Occipital lobe (tissue), 1 donor: ENCODE measurements at regions not wholly inside any gene's neighbourhood (a gene's known extent, or its start where the extent isn't known, plus 50 kb on each side); places are given as distances from the start of the nearest gene placed in this dataset.
"Not testable (repeated sequence)": the region's sequence is repeated elsewhere in the genome, so short reads cannot be mapped to it uniquely, and the experiment has no call there.

Experiments used
- DNase-seq: peaks from one replicate; lab custom pipeline; 2025; lab: John Stamatoyannopoulos, UW

DNA sequence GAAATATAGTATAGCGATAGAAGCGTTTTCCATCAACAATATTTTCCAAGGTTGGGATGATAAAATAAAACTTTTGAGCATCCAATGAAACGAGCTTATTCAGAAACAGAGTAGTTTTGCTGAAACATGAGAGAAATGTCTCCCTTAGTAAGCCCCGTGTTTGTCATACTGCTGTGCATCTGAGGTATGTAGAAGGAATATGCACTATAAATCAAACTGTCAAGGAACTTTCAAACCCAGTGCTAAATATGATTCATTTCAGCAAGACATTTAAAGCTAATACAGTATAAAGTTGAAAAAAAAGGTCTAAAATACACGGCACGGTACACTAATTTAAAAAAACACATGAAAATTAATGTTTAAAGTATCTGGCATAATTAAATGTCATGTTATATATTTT, 546.2 kb downstream of the SLITRK5 start:
- no peak for DNase-seq

DNA sequence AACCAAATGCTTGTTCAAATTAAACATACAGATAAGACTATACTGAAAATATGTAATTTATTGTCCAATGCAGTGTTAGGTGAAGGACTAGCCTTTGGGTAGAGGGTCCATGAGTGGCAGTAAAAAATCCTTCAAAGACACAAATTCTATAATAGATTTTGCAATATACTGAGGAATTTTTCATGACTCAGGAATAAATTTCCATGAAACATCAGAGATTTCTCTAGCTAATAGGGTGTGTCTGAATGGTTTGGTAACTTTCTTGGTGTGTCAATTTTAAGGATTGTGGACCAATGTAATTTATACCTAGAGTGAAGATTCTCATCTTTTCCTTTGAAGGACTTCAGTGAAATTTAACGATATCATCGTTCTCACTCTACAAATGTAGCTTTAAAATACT, 546.7 kb downstream of the SLITRK5 start:
- DNase-seq: no peak

DNA sequence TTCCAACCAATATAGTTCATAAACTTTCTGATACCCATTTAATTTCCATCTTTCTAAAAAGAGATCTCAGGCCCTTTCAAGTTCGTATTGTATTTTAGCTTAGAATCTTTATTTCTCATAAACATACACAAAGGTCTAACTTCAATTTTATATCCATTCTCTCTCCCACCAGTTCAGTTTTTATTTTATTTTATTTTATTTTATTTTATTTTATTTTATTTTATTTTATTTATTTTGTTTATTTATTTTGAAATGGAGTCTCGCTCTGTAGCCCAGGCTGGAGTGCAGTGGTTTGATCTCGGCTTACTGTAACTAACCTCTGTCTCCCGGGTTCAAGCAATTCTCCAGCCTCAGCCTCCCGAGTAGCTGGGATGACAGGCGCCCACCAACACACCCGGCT, 552.8 kb downstream of the SLITRK5 start:
- DNase-seq: no peak

DNA sequence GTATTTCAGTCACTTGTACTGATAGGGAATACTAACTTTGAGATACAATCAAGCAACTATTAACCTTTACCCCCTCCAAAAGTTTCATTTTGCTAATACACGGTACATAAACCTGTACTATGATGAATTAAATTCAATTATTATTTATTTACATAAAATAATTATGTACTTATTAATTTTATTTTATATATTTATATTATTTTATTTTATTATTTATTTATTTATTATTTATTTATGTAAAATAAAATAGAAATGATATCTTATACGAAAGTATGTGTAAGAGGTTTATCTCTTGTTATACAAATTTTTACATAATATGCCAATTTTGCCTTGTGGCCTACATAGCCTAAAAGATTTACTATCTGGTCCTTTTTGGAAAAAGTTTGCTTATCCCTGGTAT, 564.3 kb downstream of the SLITRK5 start:
- DNase-seq: no peak

DNA sequence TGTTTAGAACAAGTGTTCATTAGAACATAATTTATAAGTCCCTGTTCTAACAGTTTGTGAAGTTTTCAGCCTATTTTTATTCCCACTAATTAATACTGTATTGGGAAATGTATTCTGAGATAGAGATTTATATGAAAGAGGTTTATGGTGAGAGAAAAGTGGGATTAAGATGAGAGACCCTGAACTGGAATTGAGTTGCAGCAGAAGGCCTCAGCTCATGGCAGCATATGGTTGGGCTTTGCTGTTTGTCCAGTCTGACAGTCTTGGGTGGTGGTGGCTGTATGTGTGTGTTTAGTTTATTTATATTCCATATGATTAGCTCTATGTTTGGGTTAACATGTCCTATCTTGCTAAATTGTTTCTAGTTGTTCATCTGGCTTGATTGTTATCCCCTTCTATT, 575.1 kb downstream of the SLITRK5 start:
- no peak for DNase-seq

DNA sequence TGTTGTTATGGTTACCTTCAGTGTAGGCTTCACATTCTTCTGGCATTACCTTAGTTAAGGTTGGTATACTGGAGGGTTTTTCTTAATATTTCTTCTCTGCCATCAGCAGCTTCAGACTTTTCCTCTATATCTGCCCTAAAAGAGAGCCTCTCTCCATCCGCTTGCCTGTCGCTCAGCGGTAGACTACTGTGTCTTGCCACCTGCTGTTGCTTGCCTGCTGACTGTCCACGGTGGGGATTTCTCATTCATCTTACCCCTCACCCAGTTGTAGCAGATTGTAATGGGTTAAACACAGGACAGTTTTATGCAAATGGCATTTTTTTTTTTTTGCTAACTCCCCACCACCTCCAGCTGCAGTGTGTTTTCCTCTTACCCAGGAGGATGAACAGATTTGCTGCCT, 577.2 kb downstream of the SLITRK5 start:
- DNase-seq: no peak

DNA sequence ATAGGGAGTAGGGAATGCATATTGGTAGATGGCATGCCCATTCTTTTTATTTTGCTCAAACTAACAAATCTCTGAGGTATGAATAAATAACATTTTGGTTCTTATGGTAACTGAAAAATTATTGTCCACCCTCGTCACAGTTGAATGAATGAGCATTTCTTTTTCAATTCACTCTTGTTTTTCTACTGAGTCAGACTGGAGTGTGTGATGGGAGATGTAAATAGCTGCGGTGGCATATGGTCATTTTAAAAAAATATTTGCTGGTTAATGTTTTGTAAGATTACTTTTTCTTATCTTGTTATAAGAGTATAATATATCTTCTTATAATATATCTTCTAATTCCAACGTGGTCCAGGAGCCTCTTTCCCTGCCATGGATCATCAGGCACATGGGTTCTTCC, 586.5 kb downstream of the SLITRK5 start:
- DNase-seq: no peak

DNA sequence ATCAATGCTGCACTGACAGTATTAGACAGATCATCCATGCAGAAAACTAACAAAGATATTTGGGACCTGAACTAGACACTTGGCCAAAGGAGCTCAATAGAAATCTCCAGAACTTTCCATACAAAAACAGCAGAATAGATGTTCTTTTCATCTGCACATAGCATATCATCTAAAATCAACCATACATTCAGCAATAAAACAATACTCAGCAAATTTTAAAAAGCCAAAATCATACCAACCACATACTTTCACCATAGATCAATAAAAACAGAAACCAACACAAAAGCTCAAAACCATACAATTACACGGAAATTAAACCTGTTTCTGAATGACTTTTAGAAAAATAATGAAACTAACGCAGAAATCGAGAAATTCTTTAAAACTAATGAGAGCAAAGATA, 592.6 kb downstream of the SLITRK5 start:
- no peak for DNase-seq

DNA sequence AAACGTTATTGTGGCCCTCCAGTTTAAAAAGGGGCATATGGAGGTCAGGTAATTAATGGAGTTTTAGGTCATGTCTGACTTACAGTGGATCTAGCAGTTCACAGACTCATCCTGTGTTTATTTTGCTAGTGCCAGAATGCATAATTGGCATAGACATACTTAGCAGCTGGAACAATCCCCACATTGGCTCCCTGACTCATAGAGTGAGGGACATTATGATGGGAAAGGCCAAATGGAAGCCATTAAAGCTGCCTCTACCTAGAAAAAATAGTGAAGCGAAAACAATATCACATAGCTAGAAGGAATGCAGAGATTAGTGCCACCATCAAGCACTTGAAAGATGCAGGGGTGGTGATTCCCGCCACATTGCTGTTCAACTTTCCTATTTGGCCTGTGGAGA, 610.7 kb downstream of the SLITRK5 start:
- DNase-seq: no peak

DNA sequence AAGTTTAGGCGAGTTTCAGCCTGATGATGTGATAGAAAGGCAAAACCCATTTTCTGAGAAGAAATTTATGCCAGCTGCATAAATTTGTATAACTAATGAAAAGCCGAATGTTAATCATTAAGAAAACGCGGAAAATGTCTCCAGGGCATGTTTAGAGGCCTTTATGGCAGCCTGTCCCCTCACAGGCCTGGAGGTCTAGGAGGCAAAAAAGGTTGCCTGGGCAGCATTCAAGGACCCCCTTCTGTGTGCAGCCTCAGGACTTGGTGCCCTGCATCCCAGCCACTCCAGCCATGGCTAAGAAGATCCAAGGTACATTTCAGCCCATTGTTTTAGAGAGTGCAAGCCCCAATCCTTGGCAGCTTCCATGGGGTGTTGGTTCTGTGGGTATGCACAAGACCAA, 614.2 kb downstream of the SLITRK5 start:
- no peak for DNase-seq

DNA sequence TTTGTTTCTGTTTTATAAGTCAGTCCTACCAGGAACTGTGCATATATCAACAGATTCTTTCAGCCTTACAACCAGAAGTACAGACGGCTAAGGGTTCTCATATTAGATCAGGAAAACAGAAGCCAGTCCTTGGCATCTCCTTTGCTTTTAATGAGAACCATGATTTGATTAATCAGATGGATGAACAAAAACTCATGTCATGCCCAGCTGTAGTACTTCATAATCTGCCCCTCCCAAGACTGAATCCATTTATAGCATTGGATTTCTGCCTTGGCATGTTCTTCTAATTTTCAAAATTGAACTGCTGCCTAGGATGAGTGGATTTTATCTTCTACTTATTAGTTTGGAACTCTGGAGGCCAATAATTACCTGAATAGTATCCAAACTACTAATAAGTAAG, 617.2 kb downstream of the SLITRK5 start:
- no peak for DNase-seq

DNA sequence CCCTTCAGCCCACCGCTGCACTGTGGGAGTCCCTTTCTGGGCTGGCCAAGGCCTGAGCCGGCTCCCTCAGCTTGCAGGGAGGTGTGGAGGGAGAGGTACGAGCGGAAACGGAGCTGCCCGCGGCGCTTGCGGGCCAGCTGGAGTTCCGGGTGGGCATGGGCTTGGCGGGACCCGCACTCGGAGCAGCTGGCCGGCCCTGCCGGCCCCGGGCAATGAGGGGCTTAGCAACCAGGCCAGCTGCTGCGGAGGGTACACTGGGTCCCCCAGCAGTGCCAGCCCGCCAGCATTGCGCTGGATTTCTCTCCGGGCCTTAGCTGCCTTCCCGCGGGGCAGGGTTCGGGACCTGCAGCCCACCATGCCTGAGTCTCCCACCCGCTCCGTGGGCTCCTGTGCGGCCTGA, 620.6 kb downstream of the SLITRK5 start:
- DNase-seq: not testable (repeated sequence)

DNA sequence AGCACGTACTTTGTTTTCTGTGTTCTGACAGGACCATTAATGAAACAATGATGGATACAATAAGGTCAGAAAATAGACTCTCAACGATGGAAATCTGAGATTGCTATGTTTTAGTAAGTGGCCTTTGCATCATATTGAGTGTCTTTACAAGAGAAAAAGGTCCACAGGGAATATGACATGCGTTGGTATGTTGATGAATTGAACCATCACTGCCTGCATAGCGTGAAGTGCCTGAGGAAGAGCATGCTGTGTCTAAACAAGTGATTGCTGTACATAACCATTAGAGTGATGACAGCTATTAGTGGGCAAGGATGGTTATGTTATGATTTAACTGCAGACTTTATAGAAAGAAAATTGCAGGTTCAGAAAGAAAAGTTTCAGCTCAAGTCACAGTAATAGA, 623.2 kb downstream of the SLITRK5 start:
- DNase-seq: no peak

DNA sequence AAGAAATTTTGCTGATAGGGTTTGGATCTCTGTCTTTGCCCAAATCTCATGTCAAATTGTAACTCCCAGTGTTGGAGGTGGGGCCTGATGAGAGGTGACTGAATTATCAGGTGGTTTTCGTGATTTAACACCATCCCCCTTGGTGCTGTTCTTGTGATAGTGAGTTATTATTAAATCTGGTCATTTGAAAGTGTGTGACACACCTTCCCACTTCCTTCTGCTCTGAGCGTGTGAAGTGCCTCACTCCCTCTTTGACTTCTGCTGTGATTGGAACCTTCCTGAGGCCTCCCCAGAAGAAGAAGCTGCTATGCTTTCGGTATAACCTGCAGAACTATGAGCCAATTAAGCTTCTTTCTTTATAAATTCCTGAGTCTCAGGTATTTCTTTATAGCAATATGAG, 632.0 kb downstream of the SLITRK5 start:
- no peak for DNase-seq

DNA sequence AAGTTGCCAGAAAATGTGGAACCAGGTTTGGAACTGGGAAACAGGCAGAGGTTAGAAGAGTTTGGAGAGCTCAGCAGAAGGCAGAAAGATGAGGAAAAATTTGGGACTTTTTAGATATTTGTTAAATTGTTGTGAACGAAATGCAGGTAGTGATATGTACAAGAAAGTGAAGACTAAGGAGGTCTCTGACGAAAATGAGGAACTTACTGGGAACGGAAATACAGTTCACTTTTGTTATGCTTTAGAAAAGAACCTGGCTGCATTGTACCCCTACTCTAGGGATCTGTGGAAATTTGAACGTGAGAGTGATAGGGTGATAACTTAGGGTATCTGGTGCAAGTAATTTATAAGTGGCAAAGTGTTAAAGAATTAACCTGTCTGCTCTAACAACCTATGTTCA, 632.4 kb downstream of the SLITRK5 start:
- DNase-seq: no peak

DNA sequence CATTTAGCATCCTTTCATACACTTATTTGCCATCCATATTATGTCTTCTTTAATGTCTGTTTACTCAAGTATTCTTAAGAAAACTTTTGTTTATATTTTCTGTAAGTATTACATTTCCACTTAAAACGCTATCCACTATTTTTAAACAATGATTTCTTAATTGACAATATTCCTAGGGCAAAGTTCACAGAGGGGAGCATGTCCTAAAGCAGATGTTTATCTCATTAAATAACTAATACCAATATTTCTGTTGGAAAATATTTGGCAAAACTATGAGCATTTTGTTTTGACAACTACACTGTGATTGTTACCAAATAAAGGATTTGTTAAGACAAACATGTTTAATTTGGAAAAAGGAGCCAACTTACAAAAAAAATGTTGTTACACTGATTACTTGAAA, 643.3 kb downstream of the SLITRK5 start:
- DNase-seq: no peak

DNA sequence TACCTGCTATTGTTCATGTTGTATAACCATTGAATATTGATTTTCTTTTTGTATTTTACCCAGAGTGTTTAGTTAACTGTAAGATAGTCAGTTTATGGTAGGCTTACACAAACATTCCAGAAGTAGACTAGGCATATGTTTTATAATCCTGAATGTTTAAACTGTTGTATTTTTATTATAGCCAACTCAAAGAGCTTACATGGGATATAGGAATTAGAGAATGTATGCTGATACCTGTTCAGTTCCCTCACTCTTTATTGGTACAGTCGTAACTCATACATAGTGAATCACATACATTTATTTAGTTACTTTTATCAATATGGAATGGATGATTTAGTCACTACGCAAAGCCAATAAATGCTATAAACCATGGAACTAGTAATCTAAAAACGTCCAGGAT, 657.9 kb downstream of the SLITRK5 start:
- no peak for DNase-seq

DNA sequence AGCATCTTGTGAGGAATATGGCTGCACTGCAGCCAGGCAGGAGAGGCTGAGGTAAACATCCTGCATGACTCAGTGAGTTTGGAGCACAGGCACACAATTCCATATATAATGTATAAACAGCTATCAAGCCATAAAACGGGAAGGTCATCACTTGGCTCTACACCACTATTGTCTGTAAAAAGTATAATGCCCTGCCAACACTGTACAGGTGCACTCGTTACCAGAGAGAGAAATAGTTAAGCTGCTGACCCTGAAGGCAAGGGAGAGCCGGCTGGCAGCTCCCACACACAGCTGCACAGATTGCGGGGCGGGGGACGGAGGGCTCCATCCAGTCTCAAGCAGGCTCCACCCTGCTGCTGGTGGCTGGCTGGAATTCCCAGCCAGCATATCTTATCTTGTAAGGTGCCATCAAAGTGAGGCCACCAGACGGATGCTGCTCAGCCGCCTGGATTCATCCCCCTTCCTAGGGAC, 668.1 kb downstream of the SLITRK5 start:
- no peak for DNase-seq

DNA sequence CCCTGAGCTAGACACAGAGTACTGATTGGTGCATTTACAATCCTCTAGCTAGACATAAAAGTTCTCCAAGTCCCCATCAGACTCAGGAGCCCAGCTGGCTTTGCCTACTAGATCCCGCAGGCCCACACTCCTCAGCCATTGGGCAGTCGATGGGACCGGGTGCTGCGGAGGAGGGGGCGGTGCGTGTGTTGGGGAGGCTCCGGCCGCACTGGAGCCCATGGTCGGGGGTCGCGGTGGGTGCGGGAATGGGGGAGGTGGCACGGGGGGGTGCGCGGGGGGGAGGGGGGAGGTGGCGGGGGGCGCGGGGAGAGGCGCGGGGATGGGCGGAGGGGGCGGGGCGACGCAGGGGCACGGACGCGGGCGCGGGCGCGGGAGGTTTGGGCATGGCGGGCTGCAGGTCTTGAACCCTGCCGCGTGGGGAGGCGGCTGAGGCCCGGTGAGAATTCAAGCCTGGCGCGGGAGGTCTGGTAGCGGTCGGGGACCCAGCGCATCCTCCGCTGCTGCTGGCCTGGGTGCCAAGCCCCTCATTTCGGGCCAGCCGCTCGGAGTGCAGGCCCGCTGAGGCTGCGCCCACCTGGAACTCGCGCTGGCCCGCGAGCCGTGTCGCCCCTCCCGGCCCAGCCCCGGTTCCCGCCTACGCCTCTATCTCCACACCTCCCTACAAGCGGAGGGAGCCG, 674.1 kb downstream of the SLITRK5 start:
- DNase-seq: no peak

DNA sequence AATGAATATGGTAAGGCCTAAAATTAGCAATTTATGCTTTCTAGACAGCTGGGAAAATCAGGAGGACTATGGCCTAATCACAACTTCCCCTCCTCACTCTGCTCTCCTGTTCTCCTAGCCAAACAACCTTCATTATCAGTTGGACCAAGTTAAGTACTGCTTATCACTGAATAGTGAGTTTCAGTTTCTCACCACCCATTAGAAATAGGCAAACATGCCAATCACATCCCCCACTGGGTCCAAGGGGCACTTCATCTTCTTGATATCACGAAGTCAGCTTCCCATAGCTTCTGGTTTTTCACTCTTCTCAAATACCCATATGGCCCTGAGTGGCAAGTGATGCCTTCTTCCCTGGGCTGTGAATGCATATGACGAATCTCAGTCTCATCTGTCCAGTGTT, 689.6 kb downstream of the SLITRK5 start:
- no peak for DNase-seq

DNA sequence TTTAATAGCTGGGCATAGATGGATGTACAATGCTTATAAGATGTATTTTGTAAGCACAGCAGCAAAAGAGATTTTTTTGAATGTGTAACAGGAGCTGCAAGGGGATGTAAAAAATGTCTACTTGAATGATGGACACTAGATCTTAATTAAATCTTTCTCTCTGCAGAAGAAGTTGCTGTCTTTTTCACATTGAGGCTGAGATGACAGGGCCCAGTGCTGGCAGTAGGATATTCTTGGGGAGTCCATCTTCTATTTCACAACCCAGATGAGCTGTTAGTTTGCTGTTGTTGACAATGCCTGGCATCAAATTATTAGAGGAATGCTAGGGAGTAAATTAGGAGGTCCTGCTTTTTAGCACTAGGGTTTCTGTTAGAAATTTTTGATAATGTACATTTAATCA, 698.7 kb downstream of the SLITRK5 start:
- DNase-seq: no peak

DNA sequence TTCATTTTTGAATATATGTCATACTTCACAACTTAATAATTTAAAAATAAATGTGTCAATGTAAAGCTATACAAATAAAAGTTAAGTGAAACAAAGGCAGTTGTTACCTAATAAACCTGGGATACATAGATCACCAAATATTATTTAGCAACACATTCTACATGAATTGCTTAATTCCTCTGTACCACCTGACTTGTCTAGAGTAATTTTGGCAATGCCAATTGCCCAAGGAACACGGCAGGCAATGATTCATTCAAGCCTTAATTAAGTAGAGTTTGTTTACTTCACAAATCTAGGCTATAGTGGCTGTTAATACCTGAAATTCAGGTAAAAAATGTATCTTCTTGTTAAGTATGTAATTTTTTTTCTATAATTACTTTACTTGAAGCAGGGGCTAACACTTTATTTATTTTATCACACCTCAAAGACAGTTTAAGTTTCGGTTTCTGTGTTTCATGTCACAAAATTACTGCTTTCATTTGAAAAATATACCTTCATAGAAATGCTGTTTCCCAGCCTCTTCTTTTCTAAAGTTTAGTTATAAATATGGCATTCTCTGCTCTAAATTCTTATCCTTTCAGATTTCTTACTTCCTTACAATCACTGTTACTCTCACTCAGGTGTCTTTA, 705.7 kb downstream of the SLITRK5 start:
- no peak for DNase-seq

DNA sequence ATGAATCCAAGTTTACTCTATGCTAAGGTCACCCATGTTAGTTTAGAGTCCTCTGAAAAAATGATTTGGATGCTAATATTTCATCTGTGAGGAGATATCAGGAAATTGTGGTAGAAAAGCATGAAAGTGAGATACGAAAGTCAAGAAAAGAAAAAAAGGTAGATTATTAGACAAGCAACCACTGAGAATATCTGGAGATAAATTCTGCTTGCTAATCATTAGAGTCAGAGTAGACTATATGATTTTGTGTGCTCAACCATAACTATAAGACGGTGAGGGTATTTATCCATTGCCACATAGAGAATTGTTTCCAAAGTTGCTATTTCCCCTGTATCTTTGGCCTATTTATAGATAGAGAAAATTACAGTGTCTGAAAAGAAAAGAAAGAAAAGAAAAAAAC, 706.7 kb downstream of the SLITRK5 start:
- DNase-seq: no peak

DNA sequence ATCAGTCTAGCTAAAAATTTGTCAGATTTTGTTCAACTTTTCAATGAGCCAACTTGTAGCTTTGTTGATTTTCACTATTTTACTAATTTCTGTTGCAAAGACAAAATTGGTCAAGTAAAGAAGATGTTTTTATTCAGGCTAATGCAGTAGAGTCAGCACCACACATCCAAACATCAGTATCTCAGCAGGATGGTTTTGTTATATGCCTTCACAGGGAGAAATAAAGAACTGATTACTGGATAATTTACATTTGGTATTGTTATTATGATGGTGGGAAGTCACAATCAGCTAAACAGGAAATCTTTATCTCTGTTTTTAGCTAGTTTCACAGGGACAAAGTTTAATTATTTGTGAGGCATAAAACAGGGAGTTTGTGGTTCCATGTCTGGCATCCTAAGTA, 713.4 kb downstream of the SLITRK5 start:
- DNase-seq: no peak
